Common myeloid progenitor, CD34-positive (primary cell): ENCODE measurements at regions not wholly inside any gene's neighbourhood (a gene's known extent, or its start where the extent isn't known, plus 50 kb on each side); places are given as distances from the start of the nearest gene placed in this dataset.
"Not testable (repeated sequence)": the region's sequence is repeated elsewhere in the genome, so short reads cannot be mapped to it uniquely, and the experiment has no call there.

ENCODE experiments used
- CTCF ChIA-PET: fragments of 350-600 bp; sonication (Branson Sonifier 250); formaldehyde crosslinking; loops from one replicate; lab custom pipeline; 2021; ENCODE audit warnings: antibody characterized with exemption; lab: Charles Lee
- POLR2A ChIA-PET: fragments of 350-600 bp; sonication (Branson Sonifier 250); formaldehyde crosslinking; loops from one replicate; lab custom pipeline; 2021; ENCODE audit warnings: antibody characterized with exemption; lab: Charles Lee
- DNase-seq, 3 donors: peaks; one replicate each; pipeline versions ENCODE4 v3.0.0 to v3.0.0-alpha.2; 2013
- H3K27ac ChIP-seq, 2 experiments: 1 replicate in 1 of 2; 2 replicates in 1 of 2; pipeline ENCODE4 v1.7.0; 2013; ENCODE audit warnings: inconsistent platforms in 2 of 2, low read length in 2 of 2, mild to moderate bottlenecking in 2 of 2, low read depth in 1 of 2, moderate library complexity in 1 of 2; ENCODE audit not compliant: severe bottlenecking in 2 of 2, insufficient read depth in 1 of 2, poor library complexity in 1 of 2
- H3K27me3 ChIP-seq, 5 experiments: replicated peaks in 2 of 5; 1 replicate in 3 of 5; 2 replicates in 2 of 5; pipeline versions ENCODE4 v1.6.1 to v1.7.0; 2013; ENCODE audit warnings: low read length in 4 of 5, mild to moderate bottlenecking in 2 of 5, moderate library complexity in 2 of 5, inconsistent platforms in 1 of 5; ENCODE audit not compliant: insufficient read depth in 5 of 5, control insufficient read depth in 4 of 5
- H3K36me3 ChIP-seq, 4 experiments: 1 replicate in 2 of 4; 2 replicates in 2 of 4; pipeline versions ENCODE4 v1.6.1 to v1.7.0; 2013; ENCODE audit warnings: low read length in 3 of 4, control low read depth in 1 of 4, mild to moderate bottlenecking in 1 of 4; ENCODE audit not compliant: control insufficient read depth in 4 of 4, insufficient read depth in 4 of 4
- H3K4me1 ChIP-seq, 4 experiments: 1 replicate in 3 of 4; 2 replicates in 1 of 4; pipeline versions ENCODE4 v1.6.1 to v1.7.1; 2013; ENCODE audit warnings: low read length in 3 of 4, mild to moderate bottlenecking in 3 of 4, control low read depth in 1 of 4, inconsistent platforms in 1 of 4, moderate library complexity in 1 of 4; ENCODE audit not compliant: control insufficient read depth in 4 of 4, insufficient read depth in 4 of 4; ENCODE audit errors: control extremely low read depth in 1 of 4
- H3K4me3 ChIP-seq, 7 experiments: 1 replicate in 4 of 7; 2 replicates in 3 of 7; pipeline versions ENCODE4 v1.5.1 to v1.7.0; 2013; ENCODE audit warnings: mild to moderate bottlenecking in 7 of 7, low read length in 6 of 7, moderate library complexity in 6 of 7, inconsistent platforms in 2 of 7, low read depth in 2 of 7, control low read depth in 1 of 7; ENCODE audit not compliant: insufficient read depth in 4 of 7, control insufficient read depth in 1 of 7; ENCODE audit errors: extremely low read depth in 1 of 7
- H3K9me3 ChIP-seq, 5 experiments: 1 replicate in 4 of 5; 2 replicates in 1 of 5; pipeline versions ENCODE4 v1.6.1 to v1.7.1; 2013; ENCODE audit warnings: low read length in 4 of 5, mild to moderate bottlenecking in 2 of 5, inconsistent platforms in 1 of 5, low read depth in 1 of 5, moderate library complexity in 1 of 5; ENCODE audit not compliant: control insufficient read depth in 4 of 5, insufficient read depth in 2 of 5; ENCODE audit errors: control extremely low read depth in 1 of 5
- WGBS: methylation state at CpG from one replicate; pipeline ENCODE4 v1.1.5; 2013; ENCODE audit not compliant: insufficient coverage; 5-methylcytosine and 5-hydroxymethylcytosine counted together

- no peak overlapping the region for H3K27ac ChIP-seq
- POLR2A ChIA-PET = no interaction called here
- no peak overlapping the region for H3K4me3 ChIP-seq
- 100% methylated on average over 1 of the region's 2 CpGs for WGBS
- CTCF ChIA-PET = interaction anchor here (1.1 to 1.2 kb wide), 2 partner anchors 13 to 69 kb away, joined by 3 to 4 read pairs; no protein-coding TSS in a partner anchor
- H3K9me3 ChIP-seq = peaks cover 0 to 6% (median 3%) of the 10 kb centered on the region in 5 experiments
- H3K27me3 ChIP-seq = peaks cover 0 to 19% (median 3%) of the 10 kb centered on the region in 5 experiments
- peak; percentile 54 to 71 (median 68) for DNase-seq
- no peaks in the 10 kb centered on the region for H3K36me3 ChIP-seq
- H3K4me1 ChIP-seq = no peaks in the 10 kb centered on the region
Measured at GRCh38 chr7:98733036-98733435, 116.0 kb downstream of the NPTX2 start.

GRCh38 chr7:98735801-98736200 is 118.7 kb downstream of the NPTX2 start:
- Histone ChIP-seq H3K27me3 (peaks cover 0 to 3% (median 0%) of the 10 kb centered on the region in 5 experiments), H3K4me1 (no peaks in the 10 kb centered on the region), H3K27ac (no peak overlapping the region), H3K9me3 (peaks cover 0 to 6% (median 3%) of the 10 kb centered on the region in 5 experiments), H3K4me3 (no peak overlapping the region), H3K36me3 (no peaks in the 10 kb centered on the region)
- DNase-seq = no peak
- ChIA-PET POLR2A (no interaction called here), CTCF (interaction anchor here (0.6 to 1.3 kb wide), 2 partner anchors 10 to 46 kb away, joined by 3 to 6 read pairs; no protein-coding TSS in a partner anchor)
- WGBS = 92% methylated on average over 13 of the region's 14 CpGs

- H3K4me3 ChIP-seq, POLR2A ChIA-PET, H3K4me1 ChIP-seq, DNase-seq, H3K36me3 ChIP-seq, H3K27me3 ChIP-seq, H3K27ac ChIP-seq, H3K9me3 ChIP-seq: not testable (repeated sequence)
- 97% methylated on average over 7 of the region's 9 CpGs for WGBS
- CTCF ChIA-PET = interaction anchor here (1.0 kb wide), 1 partner anchor 9 kb away, joined by 6 read pairs; no protein-coding TSS in a partner anchor
Measured at GRCh38 chr7:98736461-98736860, 119.4 kb downstream of the NPTX2 start.

GRCh38 chr7:98737176-98737575 is 120.1 kb downstream of the NPTX2 start:
- ChIA-PET POLR2A (no interaction called here), CTCF (interaction anchor here (1.0 kb wide), 1 partner anchor 9 kb away, joined by 6 read pairs; no protein-coding TSS in a partner anchor)
- no peak overlapping the region for H3K27ac ChIP-seq
- no peaks in the 10 kb centered on the region for H3K36me3 ChIP-seq
- 95% methylated on average over 3 of the region's 8 CpGs for WGBS
- H3K9me3 ChIP-seq = peaks cover 0 to 6% (median 3%) of the 10 kb centered on the region in 5 experiments
- peaks cover 0 to 4% (median 0%) of the 10 kb centered on the region in 5 experiments for H3K27me3 ChIP-seq
- no peak for DNase-seq
- H3K4me1 ChIP-seq = no peaks in the 10 kb centered on the region
- H3K4me3 ChIP-seq = no peak overlapping the region

- ChIA-PET CTCF (interaction anchor here (0.7 to 1.4 kb wide), 2 partner anchors 9 to 319 kb away, joined by 3 read pairs; no protein-coding TSS in a partner anchor), POLR2A (no interaction called here)
- no CpG with 5 or more reads among the region's 3 CpGs for WGBS
- Histone ChIP-seq H3K27ac (no peak overlapping the region), H3K9me3 (peaks cover 0 to 3% (median 0%) of the 10 kb centered on the region in 5 experiments), H3K36me3 (no peaks in the 10 kb centered on the region), H3K4me1 (no peaks in the 10 kb centered on the region), H3K4me3 (no peak overlapping the region), H3K27me3 (peaks cover 0 to 6% (median 0%) of the 10 kb centered on the region in 5 experiments)
- DNase-seq = no peak
Measured at GRCh38 chr7:98740643-98741042, 123.6 kb downstream of the NPTX2 start.

- peak; percentile 66 to 80 (median 71) for DNase-seq
- peaks cover 0 to 10% (median 4%) of the 10 kb centered on the region in 5 experiments for H3K27me3 ChIP-seq
- no peaks in the 10 kb centered on the region for H3K4me1 ChIP-seq
- H3K27ac ChIP-seq = no peak overlapping the region
- ChIA-PET CTCF (interaction anchor here (0.6 to 3.3 kb wide), 31 partner anchors 9 to 406 kb away, joined by 3 to 22 read pairs (median 5); partner anchors contain the start of gene NPTX2), POLR2A (no interaction called here)
- peaks cover 0 to 3% (median 0%) of the 10 kb centered on the region in 5 experiments for H3K9me3 ChIP-seq
- H3K36me3 ChIP-seq = no peaks in the 10 kb centered on the region
- WGBS = 58% methylated on average over 2 of the region's 5 CpGs
- no peak overlapping the region for H3K4me3 ChIP-seq
Measured at GRCh38 chr7:98745722-98746318, 124.0 kb downstream of the TMEM130 start.

GRCh38 chr7:98748090-98748489 is 121.7 kb downstream of the TMEM130 start:
- Histone ChIP-seq H3K4me1 (no peaks in the 10 kb centered on the region), H3K36me3 (no peaks in the 10 kb centered on the region), H3K4me3 (no peak overlapping the region), H3K9me3 (peaks cover 0 to 3% (median 0%) of the 10 kb centered on the region in 5 experiments), H3K27ac (no peak overlapping the region), H3K27me3 (peaks cover 0 to 10% (median 0%) of the 10 kb centered on the region in 5 experiments)
- DNase-seq = no peak
- 100% methylated on average over 1 of the region's 1 CpG for WGBS
- POLR2A ChIA-PET = no interaction called here
- CTCF ChIA-PET = no interaction called here
